ENCODE measurements at regions not wholly inside any gene's neighbourhood (a gene's known extent, or its start where the extent isn't known, plus 50 kb on each side); places are given as distances from the start of the nearest gene placed in this dataset.
"Not testable (repeated sequence)": the region's sequence is repeated elsewhere in the genome, so short reads cannot be mapped to it uniquely, and the experiment has no call there.

GRCh38 chr12:72162875-72163274 lies 109.3 kb upstream of the TRHDE start:
- DNase-seq = no peak

DNA sequence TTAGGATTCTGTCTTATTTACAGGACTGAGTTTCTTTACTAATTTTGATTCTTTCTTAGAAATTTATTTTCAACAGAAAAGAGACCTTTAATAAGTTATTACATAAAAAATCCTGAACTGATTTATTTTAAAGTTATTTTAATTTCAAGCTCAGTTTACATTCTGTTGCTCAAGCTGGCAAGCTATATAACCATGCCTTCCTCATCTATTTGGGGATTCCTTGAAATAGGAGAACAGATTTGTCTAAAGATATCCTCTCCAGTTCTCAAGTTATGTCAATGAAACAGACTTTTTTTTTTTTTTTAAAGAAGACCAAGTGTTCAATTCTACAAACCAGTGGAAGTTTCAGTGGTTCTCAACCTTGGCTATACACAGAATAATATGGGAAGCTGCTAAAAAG lies 103.3 kb upstream of the TRHDE start:
- no peak for DNase-seq

GRCh38 chr12:72173974-72174373 lies 98.2 kb upstream of the TRHDE start:
- peak in 1 of 3 experiments; percentile 51 for DNase-seq

DNA sequence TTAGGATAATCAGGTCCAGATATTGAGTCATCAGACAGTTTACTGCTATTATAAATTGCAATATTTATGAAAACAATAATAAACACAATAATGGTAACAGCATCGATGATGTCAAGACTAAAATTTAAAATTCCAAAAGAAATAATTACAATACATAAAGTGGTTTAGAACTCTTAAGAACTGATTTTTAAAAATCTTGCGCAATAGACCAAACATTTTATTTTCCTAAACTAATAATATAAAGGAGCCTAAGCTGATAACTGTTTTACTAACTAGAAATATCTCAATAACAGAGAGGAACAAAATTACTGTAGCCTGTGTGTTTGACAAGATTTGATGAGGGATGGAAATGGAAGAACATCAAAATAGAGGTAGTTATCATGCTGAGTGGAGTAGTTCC lies 93.9 kb upstream of the TRHDE start:
- no peak for DNase-seq

GRCh38 chr12:72178871-72179270 lies 93.3 kb upstream of the TRHDE start:
- no peak for DNase-seq

DNA sequence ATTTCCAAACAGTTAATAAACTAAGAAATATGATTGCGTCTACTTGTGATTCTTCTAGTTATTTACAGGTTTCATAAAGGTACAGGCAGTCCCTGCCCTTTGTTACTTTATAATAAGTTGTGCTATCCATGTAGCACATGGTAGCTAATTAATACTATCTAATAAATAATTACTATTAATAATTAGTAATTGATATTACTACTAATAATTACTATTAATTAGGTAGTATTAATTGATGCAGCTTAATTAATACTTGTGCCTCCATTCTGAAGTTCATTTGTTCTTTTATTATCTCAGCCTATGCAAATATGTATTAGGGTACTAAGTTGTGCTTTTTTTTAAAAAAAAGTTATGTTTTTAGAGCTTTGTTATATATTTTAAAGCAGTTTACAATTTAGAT lies 92.3 kb upstream of the TRHDE start:
- no peak for DNase-seq

- DNase-seq = not testable (repeated sequence)
Measured at GRCh38 chr12:72184971-72185533, 87.1 kb upstream of the TRHDE start.

DNA sequence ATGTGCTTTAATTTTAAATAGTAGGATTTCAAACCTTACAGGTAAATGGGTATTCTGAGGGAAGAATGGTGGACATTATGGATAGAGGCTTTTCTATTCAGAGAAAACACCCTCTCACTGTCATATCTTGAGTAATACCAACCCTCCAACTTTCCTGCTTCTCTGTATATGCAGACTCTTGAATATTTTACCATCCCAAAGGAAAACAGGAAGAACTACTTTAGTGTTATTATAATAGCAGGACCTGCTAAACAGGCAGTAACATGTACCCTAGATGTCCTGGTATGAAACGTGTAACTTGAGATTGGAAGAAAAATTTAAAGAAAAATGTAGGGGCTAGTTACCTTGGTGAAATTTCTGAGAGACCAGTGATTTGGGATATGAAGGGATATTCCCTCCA lies 82.9 kb upstream of the TRHDE start:
- DNase-seq = no peak

- no peak for DNase-seq
Measured at GRCh38 chr12:72191761-72192160, 80.4 kb upstream of the TRHDE start.

- DNase-seq = no peak
Measured at GRCh38 chr12:72197790-72198189, 74.4 kb upstream of the TRHDE start.

- DNase-seq = no peak
Measured at GRCh38 chr12:72201457-72201856, 70.7 kb upstream of the TRHDE start.

DNA sequence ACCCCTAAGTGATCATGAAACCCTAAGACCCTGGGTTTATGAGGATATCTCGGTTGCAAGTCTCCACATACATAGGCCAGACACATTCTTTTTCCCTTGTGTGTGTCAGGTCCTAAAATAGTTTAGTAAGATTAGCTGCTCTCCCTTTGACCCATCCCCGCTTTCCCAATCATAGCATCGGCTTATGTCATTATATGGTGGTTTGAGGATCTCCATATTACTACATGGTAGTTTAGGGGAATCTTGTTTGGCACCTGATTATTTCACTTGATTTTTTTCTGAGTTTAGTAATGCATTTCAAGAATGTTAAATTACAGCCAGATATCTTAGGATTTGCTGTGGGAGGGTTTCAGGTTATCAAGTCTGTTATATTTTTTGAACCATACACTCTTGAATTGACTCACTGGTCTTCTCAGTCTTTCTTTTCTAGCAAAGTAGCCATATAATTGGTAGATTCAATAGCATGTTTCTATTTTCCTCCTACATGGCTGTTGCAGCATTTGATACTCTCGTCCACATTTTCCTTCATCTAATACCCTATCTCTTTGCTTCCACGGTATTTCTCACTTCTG lies 68.3 kb upstream of the TRHDE start:
- DNase-seq = no peak

DNA sequence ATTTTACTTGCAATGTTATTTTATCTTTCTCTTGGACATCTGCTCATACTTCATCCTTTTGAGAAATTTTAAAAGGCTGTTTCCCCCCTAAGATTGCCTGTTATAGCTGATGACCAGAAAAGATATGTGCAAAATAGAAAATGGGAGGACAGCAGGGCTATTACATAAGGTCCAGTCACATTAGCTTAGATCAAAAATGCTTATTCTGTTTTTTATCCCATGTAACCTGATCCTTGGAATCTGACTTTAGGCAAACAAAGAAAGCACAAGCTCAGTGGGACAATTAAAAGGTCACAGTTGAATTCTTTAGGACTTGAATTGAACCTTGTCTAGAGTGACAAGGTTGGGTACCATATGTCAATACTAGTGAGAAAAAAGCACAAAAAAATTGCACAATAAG lies 65.1 kb upstream of the TRHDE start:
- DNase-seq = peak in 2 of 3 experiments; percentile 57 to 60

GRCh38 chr12:72207486-72208409 lies 64.4 kb upstream of the TRHDE start:
- no peak for DNase-seq

GRCh38 chr12:72209086-72209485 lies 63.1 kb upstream of the TRHDE start:
- DNase-seq = no peak

DNA sequence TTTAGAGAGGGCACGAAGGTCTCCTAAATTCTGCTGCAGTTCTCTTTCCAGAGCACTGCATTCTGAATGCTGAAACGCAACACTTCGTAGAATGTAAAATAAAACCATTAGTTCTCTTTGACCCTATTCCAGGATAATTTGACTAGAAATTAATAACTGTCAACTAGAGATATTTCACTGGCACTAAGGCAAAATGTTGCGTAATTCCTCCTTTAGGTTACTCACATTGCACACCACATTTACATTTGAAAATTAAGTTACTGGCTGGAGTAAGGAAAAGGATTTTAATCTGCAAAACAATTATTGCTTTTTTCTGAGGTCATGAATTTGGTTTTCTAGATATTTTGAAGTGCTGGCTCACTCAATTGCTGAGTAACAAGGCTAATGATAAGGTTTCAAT lies 58.0 kb upstream of the TRHDE start:
- DNase-seq = no peak

- not testable (repeated sequence) for DNase-seq
Measured at GRCh38 chr12:72215287-72215686, 56.9 kb upstream of the TRHDE start.

DNA sequence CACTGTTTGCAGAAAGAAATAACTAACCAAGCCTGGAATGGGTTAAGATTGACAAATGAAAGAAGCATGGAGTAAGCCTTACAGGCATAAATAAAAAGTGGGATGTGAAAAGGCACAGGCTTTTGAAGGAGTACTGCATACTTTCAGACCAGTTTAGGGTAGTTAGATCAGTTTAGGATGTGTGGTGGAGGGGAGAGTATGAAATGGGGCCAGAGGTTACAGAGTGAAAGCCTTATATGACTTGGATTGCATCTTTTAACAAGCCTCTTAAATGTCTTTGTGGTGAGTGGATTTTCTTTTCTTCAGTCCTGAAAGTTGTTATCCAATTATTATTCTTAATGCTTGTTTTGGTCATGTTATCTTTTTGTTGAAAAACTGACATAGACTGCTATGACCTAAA lies 52.2 kb upstream of the TRHDE start:
- no peak for DNase-seq
